Peyer's patch (tissue), 4 donors: ENCODE measurements at regions not wholly inside any gene's neighbourhood (a gene's known extent, or its start where the extent isn't known, plus 50 kb on each side); places are given as distances from the start of the nearest gene placed in this dataset.

Experiments used
- DNase-seq, 3 donors: peaks; one replicate each; pipeline ENCODE4 v3.0.0-alpha.2; 2017 to 2019
- H3K27ac ChIP-seq, 4 donors: fragments of 200-600 bp; sonication (generic); one replicate each; pipeline ENCODE4 v1.5.1; 2016 to 2019
- H3K27me3 ChIP-seq, 2 donors: fragments of 200-600 bp; sonication (generic); one replicate each; pipeline ENCODE4 v1.5.1; 2019
- H3K36me3 ChIP-seq, 3 donors: fragments of 200-600 bp; sonication (generic); one replicate each; pipeline ENCODE4 v1.5.1; 2016 to 2019
- H3K4me1 ChIP-seq, 4 donors: fragments of 200-600 bp; sonication (generic); one replicate each; pipeline ENCODE4 v1.5.1; 2016 to 2019
- H3K4me3 ChIP-seq, 4 donors: fragments of 200-600 bp; sonication (generic); 1 replicate in 3 of 4; 2 replicates in 1 of 4; pipeline ENCODE4 v1.5.1; 2016 to 2019; ENCODE audit warnings: mild to moderate bottlenecking in 1 of 4
- H3K9me3 ChIP-seq, 4 donors: fragments of 200-600 bp; sonication (generic); one replicate each; pipeline ENCODE4 v1.5.1; 2016 to 2019; ENCODE audit warnings: mild to moderate bottlenecking in 1 of 4
- POLR2A ChIP-seq, 2 donors: fragments of 450-650 bp; IDR thresholded peaks; one replicate each; pipeline ENCODE4 v1.5.1; 2017; ENCODE audit warnings: antibody characterized with exemption in 2 of 2, mild to moderate bottlenecking in 2 of 2, moderate library complexity in 2 of 2
- TF ChIP-seq, protein P1 (sequence below), 6 experiments: fragments of 450-650 bp in 4 of 6; fragments of 200-600 bp in 2 of 6; sonication (generic) in 1 of 6; IDR thresholded peaks; one replicate each; pipeline ENCODE4 v1.5.1; 2017 to 2019; ENCODE audit warnings: antibody characterized with exemption in 6 of 6, mild to moderate bottlenecking in 3 of 6, moderate library complexity in 1 of 6

DNA sequence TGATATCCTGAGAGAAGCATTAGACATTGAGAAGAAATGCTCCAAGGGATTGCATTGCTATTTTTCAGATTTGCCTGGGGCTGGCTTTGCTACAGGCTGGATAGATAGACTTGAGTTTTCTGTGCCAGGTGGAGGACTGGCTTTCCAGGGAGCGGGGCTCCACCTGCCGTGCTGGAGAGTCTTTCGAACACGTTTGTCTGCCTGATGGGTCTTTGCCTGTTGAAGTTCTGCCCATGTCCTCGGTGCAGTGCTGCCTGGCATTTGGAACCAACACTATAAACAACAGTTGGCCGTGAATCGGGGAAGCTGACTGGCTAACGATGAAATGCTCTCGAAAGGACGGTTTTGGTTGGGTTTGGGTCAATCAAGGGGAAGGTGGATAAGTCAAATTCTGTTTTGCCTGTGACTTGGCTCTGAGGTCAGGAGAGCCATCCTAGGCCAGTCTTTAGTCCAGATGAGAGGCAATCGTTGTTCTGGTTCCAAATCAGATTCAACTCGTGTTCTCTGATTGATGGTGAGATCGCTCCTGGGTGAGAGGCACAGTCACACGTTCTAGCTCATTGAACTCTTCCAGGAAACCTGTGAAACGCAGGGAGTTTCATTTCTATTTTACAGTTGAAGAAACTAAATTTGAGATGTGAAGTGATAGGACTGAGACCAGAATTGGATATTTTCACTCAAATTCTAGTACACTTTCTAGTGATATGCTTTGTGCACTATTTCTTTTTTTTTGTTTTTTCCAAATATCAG, 599.0 kb downstream of the TYW1 start:
- H3K9me3 ChIP-seq: no peaks in the 10 kb centered on the region
- TF ChIP-seq POLR2A (IDR thresholded peaks at IDR 0.05): no peak
- TF ChIP-seq, protein P1, sequence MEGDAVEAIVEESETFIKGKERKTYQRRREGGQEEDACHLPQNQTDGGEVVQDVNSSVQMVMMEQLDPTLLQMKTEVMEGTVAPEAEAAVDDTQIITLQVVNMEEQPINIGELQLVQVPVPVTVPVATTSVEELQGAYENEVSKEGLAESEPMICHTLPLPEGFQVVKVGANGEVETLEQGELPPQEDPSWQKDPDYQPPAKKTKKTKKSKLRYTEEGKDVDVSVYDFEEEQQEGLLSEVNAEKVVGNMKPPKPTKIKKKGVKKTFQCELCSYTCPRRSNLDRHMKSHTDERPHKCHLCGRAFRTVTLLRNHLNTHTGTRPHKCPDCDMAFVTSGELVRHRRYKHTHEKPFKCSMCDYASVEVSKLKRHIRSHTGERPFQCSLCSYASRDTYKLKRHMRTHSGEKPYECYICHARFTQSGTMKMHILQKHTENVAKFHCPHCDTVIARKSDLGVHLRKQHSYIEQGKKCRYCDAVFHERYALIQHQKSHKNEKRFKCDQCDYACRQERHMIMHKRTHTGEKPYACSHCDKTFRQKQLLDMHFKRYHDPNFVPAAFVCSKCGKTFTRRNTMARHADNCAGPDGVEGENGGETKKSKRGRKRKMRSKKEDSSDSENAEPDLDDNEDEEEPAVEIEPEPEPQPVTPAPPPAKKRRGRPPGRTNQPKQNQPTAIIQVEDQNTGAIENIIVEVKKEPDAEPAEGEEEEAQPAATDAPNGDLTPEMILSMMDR (IDR thresholded peaks at IDR 0.05): no peak
- DNase-seq: no peak
- H3K27me3 ChIP-seq: no peaks in the 10 kb centered on the region
- H3K36me3 ChIP-seq: no peaks in the 10 kb centered on the region
- H3K4me3 ChIP-seq: no peak overlapping the region
- H3K4me1 ChIP-seq: no peaks in the 10 kb centered on the region
- no peak overlapping the region for H3K27ac ChIP-seq

DNA sequence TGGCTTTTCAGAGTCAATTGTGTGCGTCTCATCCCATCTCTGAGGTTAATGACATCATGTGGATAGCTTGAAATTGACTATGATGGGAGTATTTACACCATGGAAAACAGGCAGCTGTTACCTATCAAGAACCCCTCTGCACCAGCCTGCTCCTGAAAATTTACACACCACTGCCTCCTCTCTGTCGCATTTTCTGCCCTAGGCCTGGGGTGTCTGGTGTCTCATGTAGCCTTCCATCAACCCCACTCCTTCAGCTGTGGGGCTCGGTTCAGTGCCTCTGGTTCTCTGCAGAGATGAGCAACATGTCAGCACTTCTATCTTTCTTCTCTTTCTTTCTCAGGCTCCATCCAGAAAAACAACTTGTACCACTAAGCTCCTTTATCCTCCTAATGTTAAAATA, 600.5 kb downstream of the TYW1 start:
- no peaks in the 10 kb centered on the region for H3K36me3 ChIP-seq
- no peak for DNase-seq
- no peak for TF ChIP-seq POLR2A (IDR thresholded peaks at IDR 0.05)
- TF ChIP-seq, protein P1 (IDR thresholded peaks at IDR 0.05): no peak
- H3K27me3 ChIP-seq: no peaks in the 10 kb centered on the region
- H3K4me1 ChIP-seq: no peaks in the 10 kb centered on the region
- no peak overlapping the region for H3K4me3 ChIP-seq
- H3K27ac ChIP-seq: no peak overlapping the region
- H3K9me3 ChIP-seq: no peaks in the 10 kb centered on the region

DNA sequence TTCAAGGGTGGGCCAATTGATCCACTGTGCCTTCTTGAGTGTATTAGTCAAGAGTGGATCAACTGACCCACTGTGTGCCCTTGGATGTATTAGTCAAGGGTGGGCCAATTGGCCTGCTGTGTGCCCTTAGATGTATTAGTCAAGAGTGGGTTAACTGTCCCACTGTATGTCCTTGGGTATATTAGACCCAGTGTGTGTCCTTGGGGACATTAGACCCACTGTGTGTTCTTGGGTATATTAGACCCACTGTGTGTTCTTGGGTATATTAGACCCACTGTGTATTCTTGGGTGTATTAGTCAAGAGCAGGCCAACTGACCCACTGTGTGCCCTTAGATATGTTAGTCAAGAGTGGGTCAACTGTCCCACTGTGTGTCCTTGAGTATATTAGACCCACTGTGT, 601.8 kb downstream of the TYW1 start:
- TF ChIP-seq POLR2A (IDR thresholded peaks at IDR 0.05): no peak
- TF ChIP-seq, protein P1 (IDR thresholded peaks at IDR 0.05): no peak
- no peaks in the 10 kb centered on the region for H3K9me3 ChIP-seq
- H3K27me3 ChIP-seq: no peaks in the 10 kb centered on the region
- no peaks in the 10 kb centered on the region for H3K36me3 ChIP-seq
- no peaks in the 10 kb centered on the region for H3K4me1 ChIP-seq
- H3K27ac ChIP-seq: no peak overlapping the region
- no peak overlapping the region for H3K4me3 ChIP-seq
- DNase-seq: no peak

DNA sequence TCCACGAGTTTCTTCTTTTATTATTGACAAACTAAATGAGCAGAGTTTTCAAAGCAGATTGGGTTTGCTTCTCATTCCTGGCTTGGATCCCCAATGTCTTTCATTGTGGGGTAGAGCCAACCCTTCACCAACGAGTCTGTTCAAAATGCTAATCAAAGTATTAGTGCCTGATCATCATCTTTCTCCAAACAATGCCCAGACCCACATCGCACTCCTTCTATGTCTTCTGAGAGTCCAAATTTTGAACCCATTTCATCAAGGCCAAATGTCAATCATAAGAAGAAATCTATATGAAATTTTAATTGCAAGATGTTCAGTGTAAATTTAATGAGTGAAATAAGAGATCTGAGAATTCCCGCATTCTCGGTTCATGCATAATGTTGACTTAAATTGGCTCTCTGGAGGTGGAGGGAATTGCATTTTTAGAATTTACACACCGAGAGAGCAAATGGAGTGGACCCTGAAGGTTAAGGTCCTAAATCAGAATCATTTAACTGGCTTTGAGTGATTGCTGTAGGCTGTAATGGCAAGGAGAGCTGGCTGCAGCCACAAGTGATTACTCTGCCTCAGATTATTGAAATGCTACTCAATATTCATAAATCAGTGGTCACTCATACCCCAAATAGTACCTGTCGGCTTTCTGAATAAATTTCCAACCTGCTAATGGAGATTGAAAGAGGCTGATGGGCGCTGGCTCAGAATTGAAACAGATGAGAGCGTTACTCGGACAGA, 602.9 kb downstream of the TYW1 start:
- no peak overlapping the region for H3K4me3 ChIP-seq

DNA sequence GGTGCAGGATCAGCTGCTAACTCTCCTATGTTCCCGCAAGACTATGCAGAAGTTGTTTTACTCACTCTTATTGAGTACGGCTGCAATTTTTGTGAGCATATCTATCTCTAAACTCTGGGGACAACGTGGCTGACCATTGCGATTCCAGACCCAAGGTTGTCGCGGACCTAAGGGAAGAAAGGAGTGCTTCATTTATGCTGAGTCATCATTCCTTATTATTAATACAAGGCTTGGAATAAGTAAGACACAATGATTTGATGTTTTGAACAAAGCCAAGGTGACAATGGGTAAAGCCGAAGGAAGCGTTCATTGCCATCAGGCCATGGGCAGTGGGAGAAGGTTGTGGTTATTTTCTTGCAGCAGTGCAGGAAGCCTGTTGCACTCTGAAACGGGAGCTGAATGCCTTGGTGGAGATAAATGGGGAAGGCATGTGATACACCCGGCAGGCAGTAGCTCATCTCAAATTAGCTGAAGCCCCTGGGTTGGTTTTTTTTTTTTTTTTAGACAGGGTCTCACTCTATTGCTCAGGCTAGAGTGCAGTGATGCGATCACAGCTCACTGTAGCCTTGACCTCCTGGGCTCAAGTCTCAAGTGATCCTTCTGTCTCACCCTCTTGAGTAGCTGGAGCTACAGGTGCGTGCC, 605.7 kb downstream of the TYW1 start:
- TF ChIP-seq, protein P1 (IDR thresholded peaks at IDR 0.05): no peak
- no peak for TF ChIP-seq POLR2A (IDR thresholded peaks at IDR 0.05)
- H3K4me1 ChIP-seq: no peaks in the 10 kb centered on the region
- no peak for DNase-seq

More for the DNA sequence above, 602.9 kb downstream of the TYW1 start:
- no peaks in the 10 kb centered on the region for H3K9me3 ChIP-seq
- H3K4me1 ChIP-seq: no peaks in the 10 kb centered on the region
- no peaks in the 10 kb centered on the region for H3K27me3 ChIP-seq
- TF ChIP-seq, protein P1 (IDR thresholded peaks at IDR 0.05): no peak
- no peak for TF ChIP-seq POLR2A (IDR thresholded peaks at IDR 0.05)
- H3K36me3 ChIP-seq: no peaks in the 10 kb centered on the region
- H3K27ac ChIP-seq: no peak overlapping the region
- DNase-seq: no peak

More for the DNA sequence above, 605.7 kb downstream of the TYW1 start:
- Histone ChIP-seq H3K27ac (no peak overlapping the region), H3K9me3 (peaks cover 0 to 5% (median 0%) of the 10 kb centered on the region in 4 donors), H3K36me3 (no peaks in the 10 kb centered on the region), H3K27me3 (no peaks in the 10 kb centered on the region), H3K4me3 (no peak overlapping the region)
